Neural progenitor cell (in vitro differentiated cells): ENCODE measurements at regions not wholly inside any gene's neighbourhood (a gene's known extent, or its start where the extent isn't known, plus 50 kb on each side); places are given as distances from the start of the nearest gene placed in this dataset.

Experiments
- DNase-seq: peaks from one replicate; pipeline ENCODE4 v3.0.0-alpha.2; 2016; ENCODE audit warnings: low spot score
- H2AFZ ChIP-seq: fragments of 200-600 bp; sonication (generic); replicated peaks from 2 replicates; pipeline ENCODE4 v1.6.1; 2016; ENCODE audit warnings: antibody characterized with exemption
- H3F3A ChIP-seq: fragments of 200-600 bp; sonication (generic); 2 replicates; pipeline ENCODE4 v1.6.1; 2016; ENCODE audit warnings: antibody characterized with exemption, low read depth
- H3K27ac ChIP-seq: fragments of 200-600 bp; sonication (generic); 2 replicates; pipeline ENCODE4 v1.5.1; 2016; ENCODE audit warnings: mild to moderate bottlenecking
- H3K27me3 ChIP-seq: fragments of 200-600 bp; sonication (generic); 2 replicates; pipeline ENCODE4 v1.6.1; 2016; ENCODE audit warnings: mild to moderate bottlenecking, moderate library complexity
- H3K36me3 ChIP-seq: fragments of 200-600 bp; sonication (generic); 2 replicates; pipeline ENCODE4 v1.5.1; 2016
- H3K4me1 ChIP-seq: fragments of 200-600 bp; sonication (generic); 2 replicates; pipeline ENCODE4 v1.6.1; 2016; ENCODE audit warnings: mixed run types
- H3K4me2 ChIP-seq: fragments of 200-600 bp; sonication (generic); 2 replicates; pipeline ENCODE4 v1.6.1; 2016
- H3K4me3 ChIP-seq: fragments of 200-600 bp; sonication (generic); 2 replicates; pipeline ENCODE4 v1.5.1; 2016
- H3K79me2 ChIP-seq: fragments of 200-600 bp; sonication (generic); 2 replicates; pipeline ENCODE4 v1.6.1; 2016; ENCODE audit warnings: low read depth
- H3K9ac ChIP-seq: fragments of 200-600 bp; sonication (generic); 2 replicates; pipeline ENCODE4 v1.6.1; 2016
- H3K9me3 ChIP-seq: fragments of 200-600 bp; sonication (generic); 2 replicates; pipeline ENCODE4 v1.5.1; 2016; ENCODE audit warnings: low read depth
- H4K20me1 ChIP-seq: fragments of 200-600 bp; sonication (generic); 2 replicates; pipeline ENCODE4 v1.6.1; 2016; ENCODE audit warnings: low read depth
- H3K27ac Mint-ChIP-seq: 3 replicates; pipeline ENCODE4 v1.8.0; 2021; ENCODE audit warnings: mixed read lengths
- H3K27me3 Mint-ChIP-seq: 2 replicates; pipeline ENCODE4 v1.8.0; 2022; ENCODE audit warnings: low read depth, mild to moderate bottlenecking, inconsistent platforms, moderate library complexity, mixed read lengths; ENCODE audit not compliant: insufficient read depth
- H3K36me3 Mint-ChIP-seq: 3 replicates; pipeline ENCODE4 v1.8.0; 2021; ENCODE audit warnings: mixed read lengths
- H3K4me1 Mint-ChIP-seq: 3 replicates; pipeline ENCODE4 v1.8.0; 2021; ENCODE audit warnings: mixed read lengths
- H3K4me3 Mint-ChIP-seq: 3 replicates; pipeline ENCODE4 v1.8.0; 2021; ENCODE audit warnings: mild to moderate bottlenecking, moderate library complexity, mixed read lengths
- H3K9me3 Mint-ChIP-seq: 3 replicates; pipeline ENCODE4 v1.8.0; 2020; ENCODE audit warnings: mixed read lengths
- EZH2 ChIP-seq: fragments of 200-600 bp; sonication (generic); IDR thresholded peaks from 2 replicates; pipeline ENCODE4 v1.6.1; 2017; ENCODE audit warnings: antibody characterized with exemption, mild to moderate bottlenecking, moderate library complexity
- EZH2phosphoT487 ChIP-seq: fragments of 200-600 bp; sonication (generic); IDR thresholded peaks from 2 replicates; pipeline ENCODE4 v1.6.1; 2017; ENCODE audit warnings: antibody characterized with exemption
- TF ChIP-seq, protein P1 (sequence below): fragments of 200-600 bp; sonication (generic); IDR thresholded peaks from 2 replicates; pipeline ENCODE4 v1.5.1; 2017; ENCODE audit warnings: antibody characterized with exemption, mild to moderate bottlenecking

DNA sequence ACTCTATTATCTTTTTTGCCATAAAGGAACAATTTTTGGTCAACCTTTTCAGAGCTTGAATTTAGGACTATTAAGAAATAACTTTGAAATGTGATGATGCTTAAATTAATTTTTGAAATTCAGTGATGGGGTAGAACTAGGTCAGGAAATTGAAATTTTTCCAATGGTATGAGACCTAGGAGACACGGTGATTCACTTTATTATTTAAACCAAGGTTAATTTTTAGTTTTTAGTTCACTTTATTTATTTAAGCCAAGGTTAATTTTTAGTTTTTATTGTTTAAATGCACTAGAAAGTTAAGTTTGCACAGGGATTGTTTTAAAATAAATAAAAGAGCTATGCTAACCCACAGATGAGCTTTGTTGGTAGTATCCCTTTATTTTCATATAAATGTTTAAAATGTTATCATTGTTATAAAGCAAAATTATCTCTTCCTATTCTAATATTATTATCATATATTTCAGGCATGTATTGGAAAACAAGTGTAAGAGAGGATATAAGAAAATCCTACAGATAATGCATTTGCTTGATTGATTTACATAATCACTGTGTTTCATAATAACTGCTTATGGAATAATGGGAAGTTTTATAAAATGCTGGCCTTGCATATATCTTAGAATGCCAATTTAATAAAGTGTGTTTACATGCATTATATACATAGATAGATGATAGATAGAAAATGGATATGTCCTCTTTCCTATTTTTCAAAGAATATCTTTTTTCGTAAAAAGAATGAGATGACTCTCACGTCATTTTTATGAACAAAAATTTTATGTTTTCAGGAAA is 163.6 kb downstream of the HGF start:
- Mint-ChIP-seq H3K36me3 (no peaks in the 10 kb centered on the region), H3K9me3 (no peaks in the 10 kb centered on the region), H3K27ac (no peak overlapping the region), H3K4me1 (no peaks in the 10 kb centered on the region), H3K4me3 (no peak overlapping the region), H3K27me3 (no peaks in the 10 kb centered on the region)
- no peaks in the 10 kb centered on the region for H3K36me3 ChIP-seq
- H3K9ac ChIP-seq = no peak overlapping the region
- no peaks in the 10 kb centered on the region for H3F3A ChIP-seq
- no peaks in the 10 kb centered on the region for H3K79me2 ChIP-seq
- TF ChIP-seq, protein P1, sequence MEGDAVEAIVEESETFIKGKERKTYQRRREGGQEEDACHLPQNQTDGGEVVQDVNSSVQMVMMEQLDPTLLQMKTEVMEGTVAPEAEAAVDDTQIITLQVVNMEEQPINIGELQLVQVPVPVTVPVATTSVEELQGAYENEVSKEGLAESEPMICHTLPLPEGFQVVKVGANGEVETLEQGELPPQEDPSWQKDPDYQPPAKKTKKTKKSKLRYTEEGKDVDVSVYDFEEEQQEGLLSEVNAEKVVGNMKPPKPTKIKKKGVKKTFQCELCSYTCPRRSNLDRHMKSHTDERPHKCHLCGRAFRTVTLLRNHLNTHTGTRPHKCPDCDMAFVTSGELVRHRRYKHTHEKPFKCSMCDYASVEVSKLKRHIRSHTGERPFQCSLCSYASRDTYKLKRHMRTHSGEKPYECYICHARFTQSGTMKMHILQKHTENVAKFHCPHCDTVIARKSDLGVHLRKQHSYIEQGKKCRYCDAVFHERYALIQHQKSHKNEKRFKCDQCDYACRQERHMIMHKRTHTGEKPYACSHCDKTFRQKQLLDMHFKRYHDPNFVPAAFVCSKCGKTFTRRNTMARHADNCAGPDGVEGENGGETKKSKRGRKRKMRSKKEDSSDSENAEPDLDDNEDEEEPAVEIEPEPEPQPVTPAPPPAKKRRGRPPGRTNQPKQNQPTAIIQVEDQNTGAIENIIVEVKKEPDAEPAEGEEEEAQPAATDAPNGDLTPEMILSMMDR = no peak
- TF ChIP-seq EZH2phosphoT487 (no peak), EZH2 (no peak)
- no peaks in the 10 kb centered on the region for H4K20me1 ChIP-seq
- H3K27ac ChIP-seq = no peak overlapping the region
- H3K4me3 ChIP-seq = no peak overlapping the region
- no peaks in the 10 kb centered on the region for H3K27me3 ChIP-seq
- no peaks in the 10 kb centered on the region for H3K9me3 ChIP-seq
- no peak for DNase-seq
- H3K4me2 ChIP-seq = no peak overlapping the region
- H2AFZ ChIP-seq = no peak overlapping the region
- H3K4me1 ChIP-seq = no peaks in the 10 kb centered on the region

DNA sequence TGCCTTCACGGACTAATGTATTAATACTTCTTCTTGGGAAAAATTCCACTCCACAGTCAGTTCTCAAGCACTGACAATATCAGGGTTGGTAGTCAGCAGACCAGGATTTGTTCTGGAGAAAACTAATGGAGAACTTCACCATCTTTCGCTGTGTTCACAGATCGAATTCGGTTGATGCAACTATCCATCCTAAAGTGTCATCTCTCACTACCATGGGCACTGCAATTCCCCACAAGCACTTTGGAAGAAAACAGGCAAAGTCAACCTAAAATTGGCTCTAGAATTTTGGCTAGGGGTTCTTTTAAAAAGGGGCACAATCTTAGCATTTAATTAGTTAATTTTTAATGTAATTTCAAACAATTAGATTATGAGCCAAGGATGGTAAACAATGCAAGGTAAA is 164.4 kb downstream of the HGF start:
- Mint-ChIP-seq H3K9me3 (no peaks in the 10 kb centered on the region), H3K27ac (no peak overlapping the region), H3K4me1 (no peaks in the 10 kb centered on the region), H3K27me3 (no peaks in the 10 kb centered on the region), H3K36me3 (no peaks in the 10 kb centered on the region), H3K4me3 (no peak overlapping the region)
- Histone ChIP-seq H3F3A (no peaks in the 10 kb centered on the region), H3K9ac (no peak overlapping the region), H4K20me1 (no peaks in the 10 kb centered on the region), H2AFZ (no peak overlapping the region), H3K4me3 (no peak overlapping the region), H3K79me2 (no peaks in the 10 kb centered on the region), H3K4me1 (no peaks in the 10 kb centered on the region), H3K27ac (no peak overlapping the region), H3K4me2 (no peak overlapping the region), H3K27me3 (no peaks in the 10 kb centered on the region), H3K9me3 (no peaks in the 10 kb centered on the region), H3K36me3 (no peaks in the 10 kb centered on the region)
- no peak for TF ChIP-seq EZH2
- no peak for TF ChIP-seq EZH2phosphoT487
- TF ChIP-seq, protein P1 = no peak
- no peak for DNase-seq

DNA sequence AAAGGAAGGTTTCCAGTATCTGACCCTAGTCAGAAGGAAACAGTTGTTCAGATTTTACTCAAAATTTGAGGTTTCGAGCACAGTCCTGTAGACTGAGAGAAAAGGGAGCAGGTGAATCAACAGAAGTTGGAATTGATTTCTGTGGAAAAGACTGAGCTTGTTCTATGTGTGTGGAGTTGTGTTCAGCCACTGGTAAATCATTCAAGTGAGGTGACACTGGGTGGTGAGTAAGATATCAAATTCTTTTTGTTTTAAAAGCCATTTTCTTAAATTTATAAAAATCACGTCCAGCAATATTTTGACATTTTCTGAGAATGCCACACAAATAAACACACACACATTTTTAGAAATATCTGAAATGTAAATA is 165.1 kb downstream of the HGF start:
- H4K20me1 ChIP-seq = no peaks in the 10 kb centered on the region
- Mint-ChIP-seq H3K9me3 (no peaks in the 10 kb centered on the region), H3K27ac (no peak overlapping the region), H3K36me3 (no peaks in the 10 kb centered on the region), H3K27me3 (no peaks in the 10 kb centered on the region), H3K4me3 (no peak overlapping the region), H3K4me1 (no peaks in the 10 kb centered on the region)
- no peaks in the 10 kb centered on the region for H3F3A ChIP-seq
- no peak overlapping the region for H3K9ac ChIP-seq
- H3K27me3 ChIP-seq = no peaks in the 10 kb centered on the region
- H3K27ac ChIP-seq = no peak overlapping the region
- TF ChIP-seq, protein P1 = no peak
- no peak for TF ChIP-seq EZH2phosphoT487
- TF ChIP-seq EZH2 = no peak
- no peaks in the 10 kb centered on the region for H3K79me2 ChIP-seq
- DNase-seq = no peak
- no peaks in the 10 kb centered on the region for H3K36me3 ChIP-seq
- no peaks in the 10 kb centered on the region for H3K9me3 ChIP-seq
- H2AFZ ChIP-seq = no peak overlapping the region
- no peak overlapping the region for H3K4me2 ChIP-seq
- no peaks in the 10 kb centered on the region for H3K4me1 ChIP-seq
- H3K4me3 ChIP-seq = no peak overlapping the region
